Activated naive CD8-positive, alpha-beta T cell treated with anti-CD3 and anti-CD28 coated beads, Interleukin-2, amount 10 ng/mL, durations not matched to agents 7 days and 5 days (primary cell): ENCODE measurements at regions not wholly inside any gene's neighbourhood (a gene's known extent, or its start where the extent isn't known, plus 50 kb on each side); places are given as distances from the start of the nearest gene placed in this dataset.

Experiments used
- ATAC-seq: fragments of 150-1000 bp; cut with Tn5 transposase; one replicate; pipeline ENCODE4 v1.10.0; 2021; ENCODE audit warnings: low read depth, moderate library complexity
- POLR2A ChIA-PET: fragments of 350-600 bp; sonication (Branson Sonifier 250); formaldehyde crosslinking; loops from one replicate; lab custom pipeline; 2021; ENCODE audit warnings: antibody characterized with exemption; lab: Charles Lee
- DNase-seq: peaks from one replicate; pipeline ENCODE4 v3.0.0; 2021
- H3K27ac Mint-ChIP-seq: one replicate; pipeline ENCODE4 v1.8.0; 2022; ENCODE audit warnings: mild to moderate bottlenecking, mixed read lengths
- H3K27me3 Mint-ChIP-seq: one replicate; pipeline ENCODE4 v1.8.0; 2022; ENCODE audit warnings: mild to moderate bottlenecking, moderate library complexity, mixed read lengths
- H3K36me3 Mint-ChIP-seq: one replicate; pipeline ENCODE4 v1.8.0; 2021; ENCODE audit warnings: mild to moderate bottlenecking, mixed read lengths
- H3K4me1 Mint-ChIP-seq: one replicate; pipeline ENCODE4 v1.8.0; 2021; ENCODE audit warnings: mixed read lengths
- H3K4me3 Mint-ChIP-seq: one replicate; pipeline ENCODE4 v1.8.0; 2022; ENCODE audit warnings: mild to moderate bottlenecking, moderate library complexity, mixed read lengths
- H3K9me3 Mint-ChIP-seq: one replicate; pipeline ENCODE4 v1.8.0; 2021; ENCODE audit warnings: mixed read lengths

DNA sequence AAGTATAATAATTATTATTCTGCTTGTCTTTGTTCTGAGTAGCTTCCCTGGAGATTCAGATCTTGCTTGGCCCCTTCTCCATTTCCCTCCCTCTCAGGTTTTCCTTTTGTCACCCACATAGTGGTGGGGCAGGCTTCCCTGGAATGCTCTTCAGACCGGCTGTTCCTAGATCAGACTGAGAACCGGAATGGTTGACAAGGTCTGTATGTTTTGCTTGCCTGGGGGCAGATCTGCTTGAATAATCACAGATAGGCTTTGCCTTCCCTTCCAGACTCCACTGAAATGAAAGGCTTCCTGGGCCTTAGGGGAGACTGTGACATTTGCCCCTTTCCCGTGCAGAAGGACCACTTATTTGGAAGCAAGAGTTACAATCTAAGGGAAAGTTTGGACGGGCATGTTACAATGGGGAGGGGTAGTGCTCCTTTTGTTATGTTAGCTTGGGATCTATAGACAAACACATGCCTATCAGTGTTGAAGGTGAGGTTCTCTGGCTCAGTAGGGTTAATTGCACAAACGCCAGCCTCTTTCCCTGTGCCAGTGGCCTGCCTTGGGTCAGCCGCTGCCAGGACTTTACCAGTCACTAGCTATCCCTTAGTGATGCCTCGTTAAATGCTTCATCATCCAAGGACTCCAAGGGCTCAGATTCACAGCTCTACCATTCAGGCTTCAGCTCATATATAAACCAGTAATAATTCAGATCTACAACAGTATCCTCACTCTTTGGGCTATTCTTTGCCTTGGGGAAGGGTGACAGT lies 178.6 kb downstream of the SNAPC1 start:
- H3K4me3 Mint-ChIP-seq, result no peak overlapping the region

DNA sequence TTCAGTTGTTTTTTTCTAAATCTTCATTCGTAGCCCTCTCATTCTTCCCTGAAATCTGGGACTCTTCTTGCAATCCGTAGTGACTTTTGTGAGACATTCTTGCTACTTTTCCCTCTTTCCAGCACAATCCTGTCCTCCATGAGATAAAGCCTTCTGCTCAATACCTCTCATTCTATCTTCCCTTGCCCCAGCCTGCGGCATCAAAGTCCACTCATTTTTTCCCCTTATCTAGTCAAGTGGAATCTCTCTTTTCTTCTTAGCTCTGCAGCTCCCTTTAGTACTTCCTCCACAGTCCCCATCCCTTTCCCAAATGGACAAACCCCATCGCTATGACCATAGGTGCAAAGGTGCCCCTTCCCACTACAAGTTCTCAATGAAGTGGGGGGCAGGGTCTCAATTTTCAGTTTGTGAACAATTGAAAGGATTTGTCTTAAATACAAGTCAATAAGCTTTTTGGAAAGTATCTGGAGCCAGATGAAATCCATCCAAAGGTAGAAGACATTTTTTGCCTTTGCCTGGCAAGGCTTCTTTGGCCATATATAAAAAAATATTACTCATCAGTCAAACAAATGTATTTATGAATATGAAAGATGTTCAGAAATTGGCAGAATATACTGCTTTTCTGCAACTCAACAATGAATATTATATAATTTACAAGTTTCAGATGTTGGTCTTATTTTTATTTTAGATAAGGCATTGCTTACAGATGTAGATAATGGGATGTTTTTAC lies 179.4 kb downstream of the SNAPC1 start:
- H3K27ac Mint-ChIP-seq, result no peak overlapping the region
- DNase-seq, result no peak
- H3K9me3 Mint-ChIP-seq, result peaks cover 1% of the 10 kb centered on the region
- H3K36me3 Mint-ChIP-seq, result no peaks in the 10 kb centered on the region
- H3K4me1 Mint-ChIP-seq, result no peaks in the 10 kb centered on the region
- ATAC-seq, result no peak
- POLR2A ChIA-PET, result no interaction called here
- H3K27me3 Mint-ChIP-seq, result peaks cover 8% of the 10 kb centered on the region
- no peak overlapping the region for H3K4me3 Mint-ChIP-seq

More for the DNA sequence above, 178.6 kb downstream of the SNAPC1 start:
- DNase-seq, result no peak
- Mint-ChIP-seq H3K36me3 (no peaks in the 10 kb centered on the region), H3K27ac (no peak overlapping the region), H3K27me3 (peaks cover 8% of the 10 kb centered on the region), H3K9me3 (peaks cover 1% of the 10 kb centered on the region), H3K4me1 (no peaks in the 10 kb centered on the region)
- ATAC-seq, result no peak
- POLR2A ChIA-PET, result no interaction called here

DNA sequence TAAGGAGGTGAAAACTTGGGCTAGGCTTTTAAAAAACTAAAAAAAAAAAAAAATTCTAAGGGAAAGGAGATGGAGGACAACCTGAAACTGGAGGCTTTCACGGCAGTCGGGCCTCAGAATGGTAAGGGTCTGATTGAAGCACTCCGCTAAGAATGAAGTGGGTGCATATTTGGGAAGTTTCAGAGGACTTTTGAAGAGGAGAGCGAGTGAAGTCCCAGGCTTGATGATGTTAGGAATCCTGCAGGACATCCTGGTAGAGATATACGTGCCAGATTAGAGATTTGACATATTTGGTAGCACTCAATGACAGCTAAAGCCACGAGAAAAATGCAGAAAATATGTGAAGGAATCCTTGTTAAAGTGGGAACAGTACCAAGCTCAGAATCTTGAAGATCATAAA lies 186.2 kb downstream of the SNAPC1 start:
- Mint-ChIP-seq H3K9me3 (peaks cover 1% of the 10 kb centered on the region), H3K4me3 (no peak overlapping the region), H3K4me1 (no peaks in the 10 kb centered on the region), H3K27ac (no peak overlapping the region), H3K36me3 (no peaks in the 10 kb centered on the region), H3K27me3 (peaks cover 2% of the 10 kb centered on the region)
- POLR2A ChIA-PET, result no interaction called here
- ATAC-seq, result no peak
- no peak for DNase-seq

DNA sequence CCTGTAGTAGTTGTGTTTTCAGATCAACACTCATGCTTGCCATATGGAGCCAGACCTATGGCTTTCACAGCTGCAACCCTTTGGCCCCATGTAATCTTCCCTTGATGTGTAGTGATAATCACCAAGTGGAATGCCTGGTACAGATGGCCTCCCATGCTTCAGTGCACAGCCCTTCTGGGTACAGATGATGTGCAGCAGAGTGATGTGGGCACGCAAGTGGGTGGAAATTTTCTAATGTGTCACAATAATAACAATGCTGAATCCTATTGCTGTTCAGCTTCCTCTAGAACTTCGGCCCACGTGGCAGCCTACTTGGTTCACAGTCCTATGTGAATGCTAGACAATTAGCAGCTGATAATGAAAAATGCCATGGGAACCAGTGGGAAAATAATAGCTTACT lies 188.1 kb downstream of the SNAPC1 start:
- ATAC-seq, result no peak
- Mint-ChIP-seq H3K27ac (no peak overlapping the region), H3K4me1 (no peaks in the 10 kb centered on the region)

DNA sequence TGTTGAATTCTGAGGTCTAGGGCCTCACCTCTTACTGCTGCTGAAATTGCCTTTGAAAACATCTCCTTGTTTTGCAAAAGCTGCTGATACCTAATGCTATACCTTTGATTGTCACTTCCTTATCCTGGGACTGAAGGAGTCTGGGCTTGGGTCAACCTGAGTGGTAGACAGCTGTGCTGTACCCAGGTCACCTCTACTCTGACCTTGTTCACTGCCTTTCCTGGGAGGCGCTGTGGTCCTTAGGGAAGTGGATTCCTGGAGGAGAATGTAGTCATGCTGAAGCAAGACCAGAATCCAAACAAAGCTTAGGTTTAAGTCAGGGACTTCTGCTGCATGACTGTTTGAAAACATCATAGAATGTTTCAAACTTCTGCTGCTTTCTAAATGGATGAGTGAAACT lies 191.4 kb downstream of the SNAPC1 start:
- Mint-ChIP-seq H3K27me3 (peaks cover 12% of the 10 kb centered on the region), H3K9me3 (no peaks in the 10 kb centered on the region), H3K4me3 (no peak overlapping the region), H3K4me1 (no peaks in the 10 kb centered on the region), H3K36me3 (no peaks in the 10 kb centered on the region), H3K27ac (no peak overlapping the region)
- DNase-seq (no peak), ATAC-seq (no peak)
- POLR2A ChIA-PET, result no interaction called here

More for the DNA sequence above, 188.1 kb downstream of the SNAPC1 start:
- no peak overlapping the region for H3K4me3 Mint-ChIP-seq
- POLR2A ChIA-PET, result interaction anchor here (0.6 kb wide), 1 partner anchor 60 kb away, joined by 4 read pairs; no protein-coding TSS in a partner anchor
- peaks cover 10% of the 10 kb centered on the region for H3K27me3 Mint-ChIP-seq
- no peak for DNase-seq
- H3K9me3 Mint-ChIP-seq, result no peaks in the 10 kb centered on the region
- H3K36me3 Mint-ChIP-seq, result no peaks in the 10 kb centered on the region

DNA sequence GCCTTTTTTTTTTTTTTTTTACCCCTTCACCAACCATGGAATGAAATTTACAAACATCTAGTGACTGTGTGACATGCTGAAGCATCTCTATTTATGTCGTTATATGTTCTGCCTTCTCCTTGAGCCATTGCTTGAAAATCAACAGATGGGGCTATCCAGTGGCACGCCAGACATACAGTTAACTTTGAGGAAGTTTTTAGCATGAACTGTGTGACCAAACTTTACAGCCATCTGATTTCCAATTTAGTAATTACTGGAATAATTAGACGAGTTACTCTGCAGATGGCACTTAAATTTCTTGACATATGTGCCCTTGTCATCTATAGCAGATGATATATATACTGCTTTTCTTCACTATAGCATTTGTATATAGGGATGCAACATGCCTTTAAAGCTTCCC lies 192.1 kb downstream of the SNAPC1 start:
- H3K27ac Mint-ChIP-seq, result no peak overlapping the region
- H3K4me1 Mint-ChIP-seq, result no peaks in the 10 kb centered on the region
- ATAC-seq (no peak), DNase-seq (no peak)
- H3K36me3 Mint-ChIP-seq, result no peaks in the 10 kb centered on the region
- H3K4me3 Mint-ChIP-seq, result no peak overlapping the region
- H3K27me3 Mint-ChIP-seq, result peaks cover 13% of the 10 kb centered on the region
- H3K9me3 Mint-ChIP-seq, result no peaks in the 10 kb centered on the region
- POLR2A ChIA-PET, result no interaction called here

DNA sequence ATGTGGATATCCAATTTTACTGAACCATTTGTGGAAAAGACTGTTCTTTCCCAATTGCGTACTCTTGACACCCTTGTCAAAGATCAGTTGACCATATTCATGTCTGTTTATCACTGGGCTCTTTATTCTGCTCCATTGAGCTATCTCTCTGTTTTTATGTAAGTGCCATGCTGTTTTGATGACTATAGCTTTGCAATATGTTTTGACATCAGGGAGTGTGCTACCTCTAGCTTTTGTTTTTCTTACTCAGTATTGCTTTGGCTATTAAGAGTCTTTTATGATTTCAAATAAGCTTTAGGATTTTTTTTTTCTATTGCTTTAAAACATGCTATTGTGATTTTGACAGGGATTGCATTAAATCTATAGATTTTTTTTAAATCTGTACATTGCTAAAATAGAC lies 194.3 kb downstream of the SNAPC1 start:
- Mint-ChIP-seq H3K36me3 (no peaks in the 10 kb centered on the region), H3K4me3 (no peak overlapping the region), H3K27ac (no peak overlapping the region), H3K27me3 (peaks cover 21% of the 10 kb centered on the region), H3K9me3 (no peaks in the 10 kb centered on the region), H3K4me1 (no peaks in the 10 kb centered on the region)
- DNase-seq (no peak), ATAC-seq (no peak)
- POLR2A ChIA-PET, result no interaction called here

DNA sequence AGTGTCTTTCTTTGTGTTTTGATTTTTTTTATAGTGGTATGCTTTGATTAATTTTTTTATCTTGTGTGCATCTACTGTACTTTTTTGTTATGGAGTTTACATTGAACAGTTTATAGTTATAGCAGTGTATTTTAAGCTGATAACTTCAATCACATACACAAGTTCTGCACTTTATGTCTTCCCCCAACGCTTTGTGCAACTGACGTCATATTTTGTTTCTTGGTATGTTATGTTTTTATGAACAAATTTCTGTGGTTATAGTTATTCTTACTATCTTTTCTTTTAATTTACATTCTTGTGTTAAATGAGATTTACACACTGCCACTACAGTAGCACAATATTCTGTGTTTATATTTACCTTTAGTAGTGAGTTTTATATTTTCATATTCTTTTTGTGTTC lies 197.1 kb downstream of the SNAPC1 start:
- Mint-ChIP-seq H3K9me3 (no peaks in the 10 kb centered on the region), H3K36me3 (no peaks in the 10 kb centered on the region), H3K27ac (no peak overlapping the region), H3K4me3 (no peak overlapping the region), H3K27me3 (peaks cover 17% of the 10 kb centered on the region), H3K4me1 (no peaks in the 10 kb centered on the region)
- ATAC-seq (no peak), DNase-seq (no peak)
- POLR2A ChIA-PET, result no interaction called here

DNA sequence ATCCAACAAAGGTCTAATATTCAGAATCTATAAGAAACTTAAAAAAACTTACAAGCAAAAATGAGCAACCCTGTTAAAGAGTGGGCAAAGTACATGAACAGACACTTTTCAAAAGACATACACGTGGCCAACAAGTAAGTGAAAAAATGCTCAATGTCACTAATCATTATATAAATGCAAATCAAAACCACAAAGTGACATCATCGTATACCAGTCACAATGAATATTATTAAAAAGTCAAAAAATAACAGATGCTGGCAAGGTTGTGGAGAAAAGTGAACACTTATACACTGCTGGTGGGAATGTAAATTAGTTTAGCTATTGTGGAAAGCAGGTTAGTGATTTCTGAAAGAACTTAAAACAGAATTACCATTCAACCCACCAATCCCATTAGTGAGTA lies 199.1 kb downstream of the SNAPC1 start:
- no peak overlapping the region for H3K4me3 Mint-ChIP-seq
- DNase-seq (no peak), ATAC-seq (no peak)
- no peaks in the 10 kb centered on the region for H3K36me3 Mint-ChIP-seq
- no peaks in the 10 kb centered on the region for H3K4me1 Mint-ChIP-seq
- peaks cover 16% of the 10 kb centered on the region for H3K27me3 Mint-ChIP-seq
- POLR2A ChIA-PET, result no interaction called here
- no peaks in the 10 kb centered on the region for H3K9me3 Mint-ChIP-seq
- no peak overlapping the region for H3K27ac Mint-ChIP-seq

DNA sequence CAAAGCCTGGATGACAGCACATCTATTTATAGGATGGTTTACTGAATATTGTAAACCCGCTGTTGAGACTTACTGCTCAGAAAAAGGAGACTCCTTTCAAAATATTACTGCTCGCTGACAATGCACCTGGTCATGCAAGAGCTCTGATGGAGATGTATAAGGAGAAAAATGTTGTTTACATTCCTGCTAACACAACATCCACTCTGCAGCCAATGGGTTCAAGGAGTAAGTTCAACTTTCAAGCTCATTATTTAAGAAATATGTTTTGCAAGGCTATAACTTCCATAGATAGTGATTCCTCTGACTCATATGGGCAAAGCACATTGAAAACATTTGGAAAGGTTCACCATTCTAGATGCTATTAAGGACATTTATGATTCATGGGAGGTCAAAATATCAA lies 201.7 kb downstream of the SNAPC1 start:
- no peaks in the 10 kb centered on the region for H3K36me3 Mint-ChIP-seq
- POLR2A ChIA-PET, result no interaction called here
- H3K9me3 Mint-ChIP-seq, result no peaks in the 10 kb centered on the region
- H3K27ac Mint-ChIP-seq, result no peak overlapping the region
- H3K4me1 Mint-ChIP-seq, result no peaks in the 10 kb centered on the region
- no peak for ATAC-seq
- peaks cover 17% of the 10 kb centered on the region for H3K27me3 Mint-ChIP-seq
- no peak overlapping the region for H3K4me3 Mint-ChIP-seq
- DNase-seq, result no peak

DNA sequence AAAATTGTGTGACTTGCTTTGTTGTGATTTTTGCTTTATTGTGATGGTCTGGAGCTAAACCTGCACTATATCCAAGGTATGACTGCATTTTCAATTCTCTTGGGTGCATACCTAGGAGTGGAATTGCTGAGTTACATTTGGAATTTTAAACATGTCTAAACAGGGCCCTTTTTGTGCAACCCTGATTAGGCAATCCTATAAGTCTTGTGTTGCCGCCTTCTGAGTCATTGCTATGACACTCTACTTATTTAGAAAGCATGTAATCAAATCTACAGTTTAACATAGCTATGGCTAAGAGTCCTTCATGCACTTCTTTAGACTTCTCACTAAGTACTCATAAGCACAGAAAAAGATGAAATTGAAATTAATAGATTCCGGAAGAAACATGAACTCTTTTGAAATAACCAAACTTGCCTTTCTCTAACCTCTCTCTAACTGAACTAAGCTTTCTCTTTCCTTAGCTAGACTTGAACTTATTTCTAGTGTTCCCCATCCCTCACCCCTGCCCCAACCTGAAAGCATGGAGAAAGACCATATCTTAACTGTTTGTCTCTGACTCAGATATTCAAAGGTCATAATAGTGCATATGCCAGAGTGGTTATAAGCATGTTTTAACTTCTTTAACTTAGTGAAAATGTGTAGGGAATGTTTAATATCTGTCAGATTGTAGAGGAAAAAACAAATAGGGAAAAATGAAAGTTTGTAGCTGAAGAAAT lies 203.0 kb downstream of the SNAPC1 start:
- H3K36me3 Mint-ChIP-seq, result no peaks in the 10 kb centered on the region
- no peak for DNase-seq
- POLR2A ChIA-PET, result no interaction called here
- no peaks in the 10 kb centered on the region for H3K4me1 Mint-ChIP-seq
- H3K4me3 Mint-ChIP-seq, result no peak overlapping the region
- H3K27me3 Mint-ChIP-seq, result peaks cover 16% of the 10 kb centered on the region
- H3K27ac Mint-ChIP-seq, result no peak overlapping the region
- H3K9me3 Mint-ChIP-seq, result no peaks in the 10 kb centered on the region
- no peak for ATAC-seq

DNA sequence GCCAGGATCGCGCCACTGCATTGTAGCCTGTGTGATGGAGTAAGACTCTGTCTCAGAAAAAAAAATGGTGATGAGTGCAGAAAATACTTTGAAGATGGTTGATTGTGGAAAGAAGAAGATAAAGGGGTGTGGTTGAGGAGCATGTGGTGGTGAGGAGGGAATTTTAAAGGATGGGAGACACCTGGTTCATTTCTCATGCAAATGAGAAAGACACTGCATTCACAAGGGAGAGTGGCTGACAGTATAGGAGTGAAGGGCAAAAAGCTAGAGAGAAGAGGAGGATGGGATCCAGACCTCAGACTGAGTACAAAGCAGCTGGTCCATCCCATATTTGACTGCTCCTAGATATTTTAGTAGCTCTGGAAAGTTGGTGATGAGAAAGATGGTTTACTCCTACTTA lies 206.0 kb downstream of the SNAPC1 start:
- Mint-ChIP-seq H3K4me1 (no peaks in the 10 kb centered on the region), H3K27me3 (peaks cover 10% of the 10 kb centered on the region), H3K9me3 (no peaks in the 10 kb centered on the region), H3K4me3 (no peak overlapping the region), H3K27ac (peak overlapping the region; percentile 18), H3K36me3 (no peaks in the 10 kb centered on the region)
- no peak for ATAC-seq
- POLR2A ChIA-PET, result no interaction called here
- no peak for DNase-seq

DNA sequence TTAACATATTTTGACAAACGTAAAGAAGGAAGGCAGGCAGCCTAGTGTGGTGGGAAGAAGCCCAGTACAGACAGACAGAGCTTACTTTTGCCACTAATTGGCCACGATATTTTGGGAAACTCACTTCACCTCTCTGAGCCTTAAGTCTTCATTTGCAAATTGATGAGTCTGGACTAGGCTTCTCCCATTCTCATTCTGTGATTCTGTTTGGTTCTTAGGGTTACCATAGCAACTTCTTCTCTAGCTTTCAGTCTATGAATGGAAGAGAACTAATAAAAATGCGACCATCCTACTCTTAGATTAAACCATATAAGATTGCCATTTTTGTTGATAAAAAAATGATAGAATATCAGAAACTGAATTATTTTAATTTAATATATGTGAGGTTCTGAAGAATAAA lies 210.5 kb downstream of the SNAPC1 start:
- peaks cover 7% of the 10 kb centered on the region for H3K27me3 Mint-ChIP-seq
- H3K9me3 Mint-ChIP-seq, result no peaks in the 10 kb centered on the region
- DNase-seq (no peak), ATAC-seq (no peak)
- no peak overlapping the region for H3K27ac Mint-ChIP-seq
- no peak overlapping the region for H3K4me3 Mint-ChIP-seq
- POLR2A ChIA-PET, result no interaction called here
- H3K4me1 Mint-ChIP-seq, result no peaks in the 10 kb centered on the region
- no peaks in the 10 kb centered on the region for H3K36me3 Mint-ChIP-seq

DNA sequence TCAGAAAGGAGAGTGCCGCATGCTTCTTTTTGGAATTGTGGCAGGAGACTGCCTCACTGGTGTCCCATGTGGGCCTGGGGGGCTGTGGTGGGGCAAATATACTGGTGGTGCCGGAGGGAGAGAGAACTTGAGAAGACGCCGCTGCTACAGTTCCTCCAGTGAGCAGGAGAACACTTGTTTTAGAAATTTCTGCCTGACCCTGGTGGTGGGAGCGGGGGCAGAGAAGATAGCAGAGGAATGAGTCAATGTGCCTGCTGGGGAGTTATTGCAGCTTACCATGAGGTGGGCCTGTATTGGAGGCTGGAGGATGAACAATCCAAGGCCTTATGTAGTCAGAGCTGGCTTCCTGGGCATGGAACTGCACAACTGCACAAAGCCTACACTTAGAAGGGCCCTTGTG lies 211.8 kb downstream of the SNAPC1 start:
- no peak for DNase-seq
- peaks cover 4% of the 10 kb centered on the region for H3K27me3 Mint-ChIP-seq
- no peak overlapping the region for H3K27ac Mint-ChIP-seq
- POLR2A ChIA-PET, result no interaction called here
- no peaks in the 10 kb centered on the region for H3K9me3 Mint-ChIP-seq
- no peak for ATAC-seq
- no peaks in the 10 kb centered on the region for H3K4me1 Mint-ChIP-seq
- H3K36me3 Mint-ChIP-seq, result no peaks in the 10 kb centered on the region
- no peak overlapping the region for H3K4me3 Mint-ChIP-seq
